Adrenal gland (tissue), 9 donors: ENCODE measurements at regions not wholly inside any gene's neighbourhood (a gene's known extent, or its start where the extent isn't known, plus 50 kb on each side); places are given as distances from the start of the nearest gene placed in this dataset.

Experiments used
- DNase-seq, 7 donors: peaks; one replicate each; pipeline ENCODE4 v3.0.0-alpha.2; 2019 to 2020
- H3K27ac ChIP-seq, 5 donors: fragments of 200-600 bp; sonication (generic) in 4 of 5; 1 replicate in 3 of 5; 2 replicates in 2 of 5; pipeline versions ENCODE4 v1.5.1 to v1.8.0; 2016 to 2020; ENCODE audit warnings: mild to moderate bottlenecking in 1 of 5
- H3K27me3 ChIP-seq: fragments of 200-600 bp; 2 replicates; pipeline ENCODE4 v1.8.0; 2021
- H3K36me3 ChIP-seq, 2 donors: fragments of 200-600 bp; replicated peaks in 1 of 2; 1 replicate in 1 of 2; 2 replicates in 1 of 2; pipeline versions ENCODE4 v1.5.1 to v1.8.0; 2018 to 2022
- H3K4me1 ChIP-seq, 2 donors: fragments of 200-600 bp; replicated peaks in 1 of 2; 1 replicate in 1 of 2; 2 replicates in 1 of 2; pipeline versions ENCODE4 v1.5.1 to v1.8.0; 2018 to 2021
- H3K4me3 ChIP-seq, 4 donors: fragments of 200-600 bp; sonication (generic) in 3 of 4; one replicate each; pipeline ENCODE4 v1.5.1; 2016 to 2018
- H3K9me3 ChIP-seq, 3 donors: fragments of 200-600 bp; sonication (generic) in 1 of 3; replicated peaks in 1 of 3; 1 replicate in 2 of 3; 2 replicates in 1 of 3; pipeline versions ENCODE4 v1.5.1 to v1.8.0; 2016 to 2021
- CTCF ChIP-seq, 6 experiments: fragments of 450-650 bp in 4 of 6; fragments of 200-600 bp in 2 of 6; sonication (generic) in 1 of 6; IDR thresholded peaks; 1 replicate in 5 of 6; 2 replicates in 1 of 6; pipeline versions ENCODE4 v1.5.1 to v1.8.0; 2016 to 2021; ENCODE audit warnings: antibody characterized with exemption in 6 of 6, mild to moderate bottlenecking in 2 of 6, moderate library complexity in 1 of 6
- POLR2A ChIP-seq, 2 donors: fragments of 450-650 bp; IDR thresholded peaks; one replicate each; pipeline ENCODE4 v1.6.1; 2017; ENCODE audit warnings: antibody characterized with exemption in 2 of 2, mild to moderate bottlenecking in 2 of 2, moderate library complexity in 1 of 2
- WGBS, 4 donors: extraction: QIAGEN DNeasy Blood & Tissue Kit in 2 of 4; methylation state at CpG; one replicate each; pipeline versions ENCODE4 v1.1.5 to v1.1.7; 2013 to 2017; 5-methylcytosine and 5-hydroxymethylcytosine counted together
- intact Hi-C, 2 donors: fragments of 100-400 bp; cut with DNase I; formaldehyde crosslinking; loops; one replicate each; pipeline versions ENCODE4 v1.14.1 to v1.15.0; 2022 to 2023
- donor health status: healthy with polysubstance abuse.
- donor health status: Bipolar disorder and iron deficiency.
- donor health status: DM: yes; HTN: yes; CAD: no.
- donor health status: DM: no; HTN: no; CAD: no.
- donor health status: DM: no; HTN: no; CAD: no.

- no peak overlapping the region for H3K27ac ChIP-seq
- WGBS, 4 donors, result 69 to 98% (median 82%) methylated on average over 3 of the region's 3 CpGs
- H3K36me3 ChIP-seq, result no peaks in the 10 kb centered on the region
- no peaks in the 10 kb centered on the region for H3K9me3 ChIP-seq
- DNase-seq, result no peak
- H3K27me3 ChIP-seq, result no peaks in the 10 kb centered on the region
- TF ChIP-seq CTCF (IDR thresholded peaks at IDR 0.05) (no peak), POLR2A (IDR thresholded peaks at IDR 0.05) (no peak)
- H3K4me1 ChIP-seq, result no peaks in the 10 kb centered on the region
- intact Hi-C loops, result no loop called here
- H3K4me3 ChIP-seq, result no peak overlapping the region
Measured at GRCh38 chr2:81996332-81996731, 1691.8 kb upstream of the LRRTM1 start.

GRCh38 chr2:81991282-81991681 is 1686.7 kb upstream of the LRRTM1 start:
- no peak for DNase-seq
- intact Hi-C loops, result no loop called here
- Histone ChIP-seq H3K36me3 (no peaks in the 10 kb centered on the region), H3K4me3 (no peak overlapping the region), H3K27ac (no peak overlapping the region), H3K4me1 (no peaks in the 10 kb centered on the region), H3K9me3 (no peaks in the 10 kb centered on the region), H3K27me3 (no peaks in the 10 kb centered on the region)
- WGBS, 4 donors, result 80 to 91% (median 85%) methylated on average over 2 of the region's 2 CpGs
- TF ChIP-seq POLR2A (IDR thresholded peaks at IDR 0.05) (no peak), CTCF (IDR thresholded peaks at IDR 0.05) (no peak)

DNA sequence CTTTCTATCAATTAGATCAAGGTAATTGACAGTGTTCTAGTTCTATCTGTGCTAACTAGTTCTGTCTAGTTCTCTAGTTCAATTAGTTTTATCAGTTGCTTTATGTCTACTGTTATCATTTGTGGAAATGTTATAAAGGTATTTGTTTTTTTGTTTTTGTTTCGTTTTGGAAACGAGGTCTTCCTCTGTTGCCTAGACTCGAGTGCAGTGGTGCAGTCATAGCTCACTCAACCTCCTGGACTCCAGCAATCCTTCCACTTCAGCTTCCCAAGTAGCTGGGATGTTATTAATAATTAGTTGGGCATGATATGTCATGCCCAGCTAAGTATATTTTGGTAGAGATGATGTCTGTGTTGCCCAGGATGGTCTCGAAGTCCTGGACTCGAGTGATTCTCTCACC is 1682.8 kb upstream of the LRRTM1 start:
- H3K4me1 ChIP-seq, result no peaks in the 10 kb centered on the region
- H3K36me3 ChIP-seq, result no peaks in the 10 kb centered on the region
- TF ChIP-seq CTCF (IDR thresholded peaks at IDR 0.05) (no peak), POLR2A (IDR thresholded peaks at IDR 0.05) (no peak)
- WGBS, 4 donors, result 72 to 87% (median 77%) methylated on average over 5 of the region's 5 CpGs
- intact Hi-C loops, result no loop called here
- no peaks in the 10 kb centered on the region for H3K27me3 ChIP-seq
- no peak overlapping the region for H3K4me3 ChIP-seq
- no peak overlapping the region for H3K27ac ChIP-seq
- no peak for DNase-seq
- H3K9me3 ChIP-seq, result no peaks in the 10 kb centered on the region

DNA sequence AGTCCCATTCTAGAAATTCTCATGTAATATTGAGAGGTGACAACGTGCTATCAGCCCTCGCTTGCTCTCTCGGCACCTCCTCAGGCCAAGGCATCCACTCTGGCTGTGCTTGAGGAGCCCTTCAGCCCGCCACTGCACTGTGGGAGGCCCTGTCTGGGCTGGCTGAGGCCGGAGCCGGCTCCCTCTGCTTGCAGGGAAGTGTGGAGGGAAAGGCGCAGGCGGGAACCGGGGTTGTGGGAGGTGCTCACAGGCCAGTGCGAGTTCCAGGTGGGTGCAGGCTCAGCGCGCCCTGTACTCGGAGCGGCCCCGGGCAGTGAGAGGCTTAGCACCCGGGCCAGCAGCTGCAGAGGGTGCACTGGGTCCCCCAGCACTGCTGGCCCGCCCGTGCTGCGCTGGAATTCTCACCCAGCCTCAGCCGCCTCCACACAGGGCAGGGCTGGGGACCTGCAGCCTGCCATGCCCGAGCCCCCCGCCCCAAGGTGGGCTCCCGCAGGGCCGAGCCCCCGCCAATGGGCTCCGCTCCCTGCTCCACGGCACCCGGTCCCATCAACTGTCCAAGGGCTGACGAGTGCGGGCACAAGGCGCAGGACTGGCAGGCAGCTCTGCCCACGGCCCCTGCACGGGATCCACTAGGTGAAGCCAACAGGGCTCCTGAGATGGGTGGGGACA is 1680.6 kb upstream of the LRRTM1 start:
- TF ChIP-seq POLR2A (IDR thresholded peaks at IDR 0.05) (no peak), CTCF (IDR thresholded peaks at IDR 0.05) (no peak)
- Histone ChIP-seq H3K27ac (no peak overlapping the region), H3K27me3 (no peaks in the 10 kb centered on the region), H3K36me3 (no peaks in the 10 kb centered on the region), H3K9me3 (no peaks in the 10 kb centered on the region), H3K4me3 (no peak overlapping the region), H3K4me1 (no peaks in the 10 kb centered on the region)
- 90 to 94% (median 92%) methylated on average over 16 to 33 of the region's 33 CpGs for WGBS, 4 donors
- DNase-seq, result no peak
- intact Hi-C loops, result no loop called here
